GM21619 (cell line): ENCODE measurements at regions not wholly inside any gene's neighbourhood (a gene's known extent, or its start where the extent isn't known, plus 50 kb on each side); places are given as distances from the start of the nearest gene placed in this dataset.

ENCODE experiments used
- ATAC-seq: cut with Tn5 transposase; IDR thresholded peaks from one replicate; pipeline ENCODE4 v1.9.1; 2021; ENCODE audit not compliant: unreplicated experiment

- no peak for ATAC-seq
Measured at GRCh38 chr5:89996890-89997289, 412.7 kb downstream of the CETN3 start.

DNA sequence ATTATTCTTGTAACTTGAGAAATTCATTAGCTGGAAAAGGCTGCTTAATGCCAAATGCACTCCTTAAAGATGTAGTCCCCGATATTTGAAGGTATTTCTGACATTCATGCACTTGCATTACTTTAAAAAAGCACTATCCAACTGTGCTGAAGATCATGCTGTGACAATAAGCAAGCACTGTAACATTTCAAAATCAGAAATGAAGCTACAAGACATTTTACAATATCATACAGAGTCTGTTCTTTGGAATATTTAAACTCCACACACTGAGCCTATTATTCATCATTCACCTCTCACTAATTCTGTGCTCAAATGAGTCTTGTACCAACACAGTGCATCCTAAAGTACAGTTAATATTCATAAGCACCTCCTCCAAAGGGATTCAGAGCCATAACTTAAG lies 413.2 kb downstream of the CETN3 start:
- no peak for ATAC-seq

- no peak for ATAC-seq
Measured at GRCh38 chr5:89994266-89994665, 415.3 kb downstream of the CETN3 start.

GRCh38 chr5:89992201-89992600 lies 417.4 kb downstream of the CETN3 start:
- ATAC-seq: no peak

GRCh38 chr5:89991592-89991991 lies 418.0 kb downstream of the CETN3 start:
- ATAC-seq: no peak

DNA sequence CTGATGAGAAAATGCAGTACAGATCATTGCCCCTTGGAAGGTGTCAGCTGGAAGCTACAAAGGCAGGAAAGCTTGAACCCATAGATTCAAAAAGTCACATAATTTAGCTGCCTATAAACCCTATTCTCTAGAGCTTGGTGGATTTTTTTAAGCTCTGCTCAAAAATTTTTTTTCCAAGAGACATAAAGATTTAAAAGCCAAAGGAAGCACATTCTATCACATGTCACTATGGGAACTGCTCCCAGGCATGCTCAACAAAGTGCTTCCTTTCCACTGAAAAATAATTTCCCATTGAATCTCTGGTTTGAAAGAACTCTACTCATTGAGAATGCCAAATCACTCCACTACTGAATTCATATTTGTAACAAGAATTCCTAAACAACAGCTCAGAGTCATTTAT lies 419.8 kb downstream of the CETN3 start:
- no peak for ATAC-seq

DNA sequence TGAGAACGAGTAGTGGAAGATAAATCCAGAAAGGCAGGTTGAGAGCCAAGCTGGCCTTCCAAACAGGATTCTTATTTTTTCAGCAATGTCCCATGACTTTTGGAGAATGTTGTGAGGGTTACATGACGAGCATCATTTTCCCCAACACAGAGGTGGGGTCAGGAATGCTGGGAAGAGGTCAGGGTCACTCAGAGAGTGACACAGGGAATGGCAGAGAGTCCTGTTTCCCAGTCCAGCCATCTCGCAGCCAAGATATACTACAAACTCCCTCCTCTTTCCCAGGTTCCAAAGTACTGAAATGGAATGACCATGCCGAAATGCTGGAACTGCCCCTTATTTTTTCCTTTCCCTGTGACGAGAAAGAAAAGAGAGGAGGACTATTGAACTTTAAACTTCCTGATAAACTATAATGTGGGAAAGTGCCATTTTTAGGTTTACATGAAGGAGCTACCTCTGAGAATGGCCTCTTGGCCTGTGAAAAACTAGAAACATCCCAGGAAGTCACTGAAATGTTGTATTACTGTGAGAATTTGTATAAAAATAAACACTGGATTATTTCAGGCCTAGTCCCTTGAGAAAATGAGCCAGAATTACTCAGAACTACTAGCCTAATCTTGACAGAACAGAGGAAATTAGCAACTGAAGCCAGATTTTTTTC lies 420.4 kb downstream of the CETN3 start:
- no peak for ATAC-seq

DNA sequence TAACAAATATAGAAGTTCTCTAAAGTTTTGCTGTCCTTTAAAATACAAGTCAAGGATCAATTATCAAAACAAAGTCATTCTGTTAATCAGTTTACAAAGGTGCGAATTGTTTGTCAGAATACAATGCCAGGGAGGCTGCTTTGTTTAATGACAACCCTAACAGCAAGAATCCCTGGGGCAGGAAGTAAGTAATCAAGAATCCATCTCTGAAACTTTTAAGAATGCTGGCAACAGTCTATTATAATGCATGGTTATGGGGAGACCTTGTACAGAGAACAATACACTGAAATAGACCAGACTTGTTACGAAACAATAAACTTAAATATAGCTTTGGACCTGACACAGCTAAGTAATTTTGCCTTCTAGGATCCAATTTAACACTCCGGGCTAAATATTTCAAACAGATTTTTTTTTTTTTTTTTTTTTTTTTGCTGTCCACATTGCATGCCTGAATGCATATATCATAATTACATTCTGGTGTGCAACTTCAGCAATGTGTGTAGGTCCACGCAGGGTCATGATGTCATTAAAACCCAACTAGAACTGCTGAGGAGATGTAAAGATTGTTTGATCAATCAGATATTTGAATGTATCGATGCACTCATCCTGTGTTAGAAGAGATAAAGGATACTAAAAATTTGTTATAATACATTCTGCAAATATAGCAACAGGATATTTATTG lies 421.3 kb downstream of the CETN3 start:
- ATAC-seq: no peak

DNA sequence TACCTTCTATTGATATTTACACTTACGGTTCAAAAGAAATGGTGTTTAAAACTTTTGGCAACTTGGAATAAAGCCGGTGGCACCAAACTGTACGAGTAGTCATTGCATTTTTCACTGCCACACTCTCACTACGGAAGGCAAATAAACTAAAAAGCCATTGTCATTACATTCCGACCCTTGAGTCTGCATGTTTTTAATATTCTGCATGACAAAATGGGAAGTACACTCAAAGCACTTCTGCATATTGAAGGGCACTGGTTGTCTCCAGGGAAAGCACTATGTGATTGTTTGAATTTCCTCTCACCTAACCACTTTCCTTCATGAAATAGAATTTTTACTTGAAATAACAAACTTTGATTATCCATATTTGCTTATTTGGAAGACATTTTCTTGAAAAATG lies 426.3 kb downstream of the CETN3 start:
- no peak for ATAC-seq

DNA sequence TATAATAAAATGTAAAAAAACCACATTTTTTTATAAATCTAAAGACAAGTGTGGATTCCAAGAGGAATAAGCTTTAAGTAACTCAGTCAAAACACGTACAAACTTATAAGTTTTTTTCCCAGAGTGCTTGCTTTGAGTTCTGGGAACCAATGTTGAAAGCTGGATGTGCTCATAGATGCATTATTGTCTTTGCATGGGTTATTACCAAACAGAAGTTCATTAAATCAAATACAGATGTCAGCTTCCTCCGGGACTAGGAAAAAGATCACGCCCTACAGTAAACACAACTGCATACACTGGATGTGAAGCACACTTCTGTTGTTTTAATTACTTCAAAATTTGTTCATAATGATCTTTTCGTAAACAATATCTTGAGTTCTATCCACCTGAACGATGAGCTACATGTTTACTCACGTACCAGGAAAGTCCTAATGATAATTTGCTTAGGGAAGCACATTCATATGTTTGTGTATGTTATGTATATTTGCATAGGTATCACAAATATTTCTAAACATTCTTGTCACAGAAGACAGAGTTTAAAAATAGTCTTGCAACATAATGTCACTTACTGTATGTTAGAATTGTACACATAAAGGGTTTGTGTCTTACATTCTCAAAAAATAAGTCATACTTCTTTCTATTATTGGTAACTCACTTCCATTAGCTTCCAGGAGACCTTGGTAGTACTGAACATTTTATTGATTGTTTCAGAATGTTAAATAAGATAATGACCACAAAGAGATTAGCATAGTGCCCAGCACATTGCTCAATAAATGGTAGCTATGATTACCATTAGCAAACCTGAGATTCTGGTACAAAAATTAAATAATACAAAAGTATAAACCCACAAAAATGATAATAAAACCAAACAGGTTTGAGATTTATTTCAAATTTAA lies 427.4 kb downstream of the CETN3 start:
- ATAC-seq: no peak

DNA sequence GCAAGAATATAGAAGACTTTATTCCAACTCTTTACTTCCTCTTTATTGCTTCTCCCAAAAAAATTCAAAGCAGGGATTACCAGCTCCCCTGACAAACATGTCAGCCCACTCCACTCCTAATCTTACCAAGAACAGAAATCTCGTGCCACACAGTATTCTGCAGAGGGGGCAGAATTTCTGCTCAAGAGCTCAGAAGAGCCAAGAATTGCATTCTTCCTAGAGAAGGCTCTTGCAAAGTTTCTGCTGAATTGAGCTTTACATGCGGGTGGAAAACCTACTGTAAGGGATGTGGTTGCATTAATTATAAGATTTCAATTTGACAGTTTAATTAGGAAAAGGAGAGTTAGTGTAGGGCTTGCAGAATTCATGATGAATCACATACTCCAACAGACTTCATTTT lies 428.5 kb downstream of the CETN3 start:
- no peak for ATAC-seq

GRCh38 chr5:89973516-89973915 lies 436.0 kb downstream of the CETN3 start:
- ATAC-seq: no peak

GRCh38 chr5:89972901-89973300 lies 436.7 kb downstream of the CETN3 start:
- no peak for ATAC-seq

GRCh38 chr5:89968958-89969381 lies 440.6 kb downstream of the CETN3 start:
- ATAC-seq: no peak

GRCh38 chr5:89967771-89968444 lies 441.6 kb downstream of the CETN3 start:
- ATAC-seq: no peak

DNA sequence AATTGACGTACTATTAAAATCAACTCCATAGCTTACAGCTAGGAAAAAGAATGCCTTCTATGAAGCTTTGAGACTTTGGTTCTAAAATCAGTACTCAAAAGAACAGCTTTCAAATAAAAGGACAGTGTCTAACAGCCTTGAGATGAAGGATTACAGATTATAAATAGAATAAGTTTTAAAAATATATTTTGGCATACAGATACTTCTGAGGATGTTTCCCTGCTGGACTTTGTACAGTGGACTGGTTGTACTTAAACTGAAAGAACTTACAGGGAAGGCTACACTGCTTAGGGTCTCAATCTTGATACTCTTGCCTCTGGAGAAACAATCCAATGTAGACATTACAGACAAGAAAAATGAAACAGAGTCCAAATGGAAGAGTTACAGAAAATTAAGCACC lies 452.7 kb downstream of the CETN3 start:
- ATAC-seq: no peak

GRCh38 chr5:89954916-89955315 lies 454.6 kb downstream of the CETN3 start:
- no peak for ATAC-seq

DNA sequence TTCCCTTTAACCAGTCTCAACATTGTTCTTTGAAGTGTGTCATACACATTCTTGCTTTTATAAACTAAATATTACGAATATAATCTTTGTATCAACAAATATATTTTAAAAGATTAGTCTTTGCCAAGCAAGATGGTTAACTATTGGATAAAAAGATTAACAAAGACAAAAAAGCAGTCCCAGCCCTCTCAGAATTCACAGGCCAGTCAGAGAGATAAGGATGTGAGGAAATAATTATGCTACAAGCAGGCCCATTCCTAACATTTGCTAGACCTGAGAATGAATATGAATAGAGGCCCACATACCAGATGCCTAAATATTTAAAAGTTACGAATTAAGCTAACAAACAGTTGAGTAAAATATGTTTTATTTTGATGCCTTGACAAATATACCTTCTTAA lies 457.7 kb downstream of the CETN3 start:
- no peak for ATAC-seq

DNA sequence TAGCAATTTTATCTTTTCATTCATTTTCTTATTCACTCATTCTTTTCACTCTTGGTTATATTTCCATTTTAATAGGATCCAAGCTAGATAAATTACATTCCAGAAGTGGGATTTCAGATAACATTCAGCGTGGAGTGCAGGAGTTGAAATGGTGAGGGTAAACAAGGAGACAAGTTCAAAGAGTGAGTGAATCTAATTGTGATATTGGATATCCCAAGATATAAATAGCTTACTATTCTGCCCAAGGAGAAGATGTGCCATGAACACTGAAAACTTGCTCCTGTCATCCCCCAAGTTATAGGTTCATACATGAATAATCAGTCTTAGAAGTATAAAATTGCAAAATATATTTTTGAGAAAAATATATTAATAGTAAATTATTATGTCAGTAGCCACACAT lies 459.3 kb downstream of the CETN3 start:
- no peak for ATAC-seq

DNA sequence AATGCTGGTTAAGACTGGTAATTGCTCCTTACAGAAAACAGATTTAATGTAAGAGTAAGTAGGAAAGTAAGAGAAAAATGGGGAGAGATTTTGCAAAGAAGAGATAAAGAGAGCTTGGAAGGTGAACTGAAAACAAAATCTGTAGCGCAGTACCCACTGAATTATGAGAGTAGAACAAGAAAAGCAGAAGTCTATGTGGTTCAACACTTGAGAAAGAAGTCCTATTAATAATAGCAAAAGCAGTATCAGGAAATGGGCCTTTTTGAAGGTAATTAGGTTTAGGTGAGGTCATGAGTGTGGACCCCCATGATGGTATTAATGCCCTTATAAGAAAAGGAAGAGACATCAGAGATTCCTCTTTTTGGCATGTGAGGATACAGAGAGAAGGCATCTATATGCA lies 460.6 kb downstream of the CETN3 start:
- ATAC-seq: no peak

DNA sequence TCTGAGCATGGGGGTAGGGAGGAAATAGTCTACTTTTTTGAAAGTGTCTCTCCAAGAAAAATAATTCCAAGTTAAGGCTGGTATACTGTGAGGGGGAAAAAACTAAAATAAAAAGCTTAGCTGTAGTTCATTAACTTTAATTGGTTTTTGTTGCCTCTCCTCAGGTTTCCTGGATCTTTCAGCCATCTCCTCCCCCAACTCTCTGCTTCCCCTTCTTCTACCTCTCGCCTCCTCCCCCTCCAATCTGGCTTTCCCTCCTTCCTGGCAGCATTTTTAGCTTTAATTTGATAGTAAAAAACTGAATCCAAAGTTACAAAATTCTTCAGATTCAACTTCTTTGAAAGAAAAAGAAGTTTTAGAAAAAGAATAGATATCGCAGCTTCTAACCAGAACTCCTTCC lies 462.6 kb downstream of the CETN3 start:
- ATAC-seq: no peak
